ENCODE measurements at regions not wholly inside any gene's neighbourhood (a gene's known extent, or its start where the extent isn't known, plus 50 kb on each side); places are given as distances from the start of the nearest gene placed in this dataset.
A peak's percentile ranks its signal among the peaks of the same experiment; 100 is the strongest.

DNA sequence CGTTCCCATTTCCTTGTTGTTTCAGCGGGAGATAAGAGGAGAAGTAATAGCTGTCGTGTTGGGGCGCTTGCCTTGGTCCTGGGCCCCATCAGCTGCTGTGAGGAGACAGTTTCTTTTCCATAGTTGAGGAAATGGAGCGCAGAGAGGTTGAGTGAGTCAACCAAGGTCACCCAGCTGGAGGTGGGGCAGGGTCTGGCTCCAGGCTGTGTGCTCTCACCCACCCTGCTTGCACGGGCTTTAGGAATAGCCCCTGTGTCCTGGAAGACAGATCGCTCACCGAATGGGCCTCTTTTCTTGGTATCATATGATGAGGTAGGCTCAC lies 165.7 kb upstream of the RTL1 start:
- Histone ChIP-seq H3K27ac (ENCODE audit: low read length) (no peak overlapping the region), H3K27me3 (replicated peaks in 1 of 2; ENCODE audit: control insufficient read depth in 2 of 2, extremely low read depth in 1 of 2, insufficient read depth in 2 of 2, low read length in 1 of 2) (peaks cover 0 to 49% of the 10 kb centered on the region in 2 experiments), H3K36me3 (ENCODE audit: control insufficient read depth in 2 of 2, extremely low read depth in 1 of 2, insufficient read depth in 1 of 2, low read length in 1 of 2) (no peaks in the 10 kb centered on the region), H3K9me3 (no peaks in the 10 kb centered on the region), H3K4me3 (ENCODE audit: control insufficient read depth in 1 of 2, extremely low read depth in 1 of 2, low read length in 1 of 2) (no peak overlapping the region), H3K4me1 (ENCODE audit: control insufficient read depth in 1 of 2, extremely low read depth in 1 of 2, insufficient read depth in 2 of 2, low read length in 2 of 2) (no peaks in the 10 kb centered on the region)
- DNase-seq = peak in 1 of 35 experiments; percentile 22
- Mint-ChIP-seq H3K36me3 (no peaks in the 10 kb centered on the region), H3K4me1 (no peaks in the 10 kb centered on the region), H3K9me3 (no peaks in the 10 kb centered on the region), H3K27ac (no peak overlapping the region), H3K4me3 (no peak overlapping the region), H3K27me3 (peaks cover 7 to 11% of the 10 kb centered on the region in 2 donors)
- POLR2A ChIA-PET = no interaction called here
- CTCF ChIA-PET = no interaction called here
- WGBS (ENCODE audit: insufficient coverage) = 89% methylated on average over 4 of the region's 8 CpGs
- ATAC-seq (replicated peaks in 1 of 4) = no peak

DNA sequence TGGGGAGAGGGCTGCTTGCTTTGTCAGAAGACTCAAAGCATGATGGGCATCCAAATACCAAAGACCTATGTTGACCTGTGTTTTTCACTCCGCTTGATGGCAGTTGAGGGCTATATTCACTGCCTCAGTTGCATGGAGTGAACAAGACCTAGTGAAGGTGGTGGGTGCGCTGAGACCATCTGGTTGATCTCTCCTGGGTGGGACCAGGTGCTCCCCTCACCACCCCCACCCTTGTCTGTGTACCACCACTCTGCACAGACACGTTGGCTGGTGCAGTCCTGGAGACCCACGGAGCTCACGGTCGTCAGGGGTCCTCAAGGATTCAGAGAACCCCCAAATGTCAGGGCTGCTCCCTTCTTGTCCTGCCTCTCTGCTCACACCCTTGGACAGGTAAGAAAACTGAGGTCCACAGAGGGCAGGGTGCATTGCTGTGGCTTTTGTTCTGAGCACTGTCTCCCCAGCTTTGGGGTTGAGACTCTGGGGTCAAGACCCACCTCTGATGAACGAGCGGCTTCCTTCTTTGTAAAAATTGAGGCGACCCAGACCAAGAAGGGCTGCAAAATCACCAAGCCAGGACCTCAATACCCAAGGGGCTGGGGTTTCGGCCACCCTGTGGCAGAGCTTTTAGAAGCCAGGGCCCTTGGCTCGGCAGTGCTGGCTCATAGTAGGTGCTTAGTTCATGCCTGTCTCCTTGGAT lies 166.3 kb upstream of the RTL1 start:
- H3K4me3 Mint-ChIP-seq = no peak overlapping the region
- Histone ChIP-seq H3K27ac (ENCODE audit: low read length) (no peak overlapping the region), H3K27me3 (replicated peaks in 1 of 2; ENCODE audit: control insufficient read depth in 2 of 2, extremely low read depth in 1 of 2, insufficient read depth in 2 of 2, low read length in 1 of 2) (peaks cover 0 to 55% of the 10 kb centered on the region in 2 experiments), H3K4me3 (ENCODE audit: control insufficient read depth in 1 of 2, extremely low read depth in 1 of 2, low read length in 1 of 2) (no peak overlapping the region), H3K36me3 (ENCODE audit: control insufficient read depth in 2 of 2, extremely low read depth in 1 of 2, insufficient read depth in 1 of 2, low read length in 1 of 2) (no peaks in the 10 kb centered on the region), H3K4me1 (ENCODE audit: control insufficient read depth in 1 of 2, extremely low read depth in 1 of 2, insufficient read depth in 2 of 2, low read length in 2 of 2) (no peaks in the 10 kb centered on the region), H3K9me3 (no peaks in the 10 kb centered on the region)
- peaks cover 7 to 15% of the 10 kb centered on the region in 2 donors for H3K27me3 Mint-ChIP-seq
- H3K4me1 Mint-ChIP-seq = no peaks in the 10 kb centered on the region
- CTCF ChIA-PET = no interaction called here
- H3K36me3 Mint-ChIP-seq = no peaks in the 10 kb centered on the region
- POLR2A ChIA-PET = no interaction called here
- DNase-seq (peak in 1 of 35 experiments; percentile 21), ATAC-seq (replicated peaks in 1 of 4) (no peak)
- H3K27ac Mint-ChIP-seq = no peak overlapping the region
- H3K9me3 Mint-ChIP-seq = no peaks in the 10 kb centered on the region
- WGBS (ENCODE audit: insufficient coverage) = 74% methylated on average over 6 of the region's 11 CpGs

DNA sequence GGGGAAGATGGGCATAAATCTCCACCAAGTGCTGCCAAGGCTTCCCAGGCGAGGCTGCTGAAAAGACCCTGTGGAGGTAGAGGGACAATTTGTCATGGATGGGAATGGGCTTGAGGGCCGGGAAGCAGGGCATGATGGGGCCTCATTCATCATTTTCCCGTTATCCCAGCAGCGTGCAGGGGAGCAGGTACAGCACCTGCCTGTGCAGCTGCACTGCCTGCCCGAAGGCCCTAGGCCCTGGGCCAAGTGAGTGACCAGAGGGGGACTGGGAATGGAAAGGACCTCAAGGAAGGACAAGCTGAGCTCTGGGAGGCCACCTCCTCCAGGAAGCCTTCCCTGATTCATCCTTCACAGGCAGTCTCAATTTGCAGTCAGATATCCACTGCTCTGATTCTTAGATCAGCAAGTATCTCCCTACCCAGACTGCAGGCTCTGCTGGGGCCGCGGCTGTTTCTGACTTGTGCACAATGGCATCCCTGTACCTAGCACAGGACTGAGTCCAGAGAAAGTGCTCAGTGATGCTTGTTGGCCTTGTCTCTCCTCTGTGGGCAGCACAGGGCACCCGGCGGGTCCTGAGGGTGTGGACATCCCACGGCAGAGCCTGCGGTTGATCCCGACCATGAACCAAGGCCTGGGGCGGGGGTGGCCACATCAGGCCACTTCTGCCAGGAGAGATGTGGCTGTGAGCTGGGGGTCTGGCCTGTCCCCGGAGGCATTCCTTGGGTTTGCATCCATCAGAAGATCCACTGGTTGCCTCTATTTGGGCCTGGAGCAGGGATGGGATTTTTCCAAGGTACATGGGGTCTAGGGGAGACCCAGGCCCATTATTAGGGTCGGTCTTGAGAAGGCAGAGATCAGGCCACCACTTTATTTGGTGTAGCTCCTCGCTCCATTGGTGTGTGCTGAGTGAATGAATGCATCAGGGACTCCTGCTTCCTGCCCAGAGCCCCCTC lies 167.3 kb upstream of the RTL1 start:
- WGBS (ENCODE audit: insufficient coverage) = 81% methylated on average over 14 of the region's 16 CpGs
- Histone ChIP-seq H3K27ac (ENCODE audit: low read length) (no peak overlapping the region), H3K27me3 (replicated peaks in 1 of 2; ENCODE audit: control insufficient read depth in 2 of 2, extremely low read depth in 1 of 2, insufficient read depth in 2 of 2, low read length in 1 of 2) (peaks cover 0 to 65% of the 10 kb centered on the region in 2 experiments), H3K9me3 (no peaks in the 10 kb centered on the region), H3K4me3 (ENCODE audit: control insufficient read depth in 1 of 2, extremely low read depth in 1 of 2, low read length in 1 of 2) (no peak overlapping the region), H3K4me1 (ENCODE audit: control insufficient read depth in 1 of 2, extremely low read depth in 1 of 2, insufficient read depth in 2 of 2, low read length in 2 of 2) (no peaks in the 10 kb centered on the region), H3K36me3 (ENCODE audit: control insufficient read depth in 2 of 2, extremely low read depth in 1 of 2, insufficient read depth in 1 of 2, low read length in 1 of 2) (no peaks in the 10 kb centered on the region)
- Mint-ChIP-seq H3K9me3 (no peaks in the 10 kb centered on the region), H3K27ac (no peak overlapping the region), H3K27me3 (peaks cover 7 to 23% of the 10 kb centered on the region in 2 donors), H3K4me1 (no peaks in the 10 kb centered on the region), H3K4me3 (no peak overlapping the region), H3K36me3 (no peaks in the 10 kb centered on the region)
- CTCF ChIA-PET = no interaction called here
- POLR2A ChIA-PET = no interaction called here
- peak in 2 of 35 experiments; percentile 2 to 20 for DNase-seq
- no peak for ATAC-seq (replicated peaks in 1 of 4)

DNA sequence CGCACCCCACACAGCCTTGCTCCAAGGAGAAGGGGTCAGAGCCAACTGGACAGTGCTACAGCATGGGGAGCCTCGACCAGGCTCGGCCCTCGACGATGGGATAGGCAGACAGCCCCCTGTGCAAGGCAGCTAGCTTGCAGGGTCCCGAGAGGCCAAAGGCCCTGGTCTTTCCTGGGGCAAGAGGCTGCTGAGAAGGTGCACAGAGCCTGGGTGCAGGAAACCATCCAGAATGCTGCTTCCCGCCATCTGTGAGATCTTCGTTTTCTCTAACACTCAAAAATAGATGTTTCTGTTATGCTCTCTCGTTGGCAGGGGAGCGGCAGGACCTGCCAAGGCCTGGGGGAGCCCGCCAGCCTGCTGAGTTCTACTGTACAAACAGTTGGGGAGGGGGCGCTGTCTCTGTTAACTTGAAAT lies 168.0 kb upstream of the RTL1 start:
- peaks cover 0 to 71% of the 10 kb centered on the region in 2 experiments for H3K27me3 ChIP-seq (replicated peaks in 1 of 2; ENCODE audit: control insufficient read depth in 2 of 2, extremely low read depth in 1 of 2, insufficient read depth in 2 of 2, low read length in 1 of 2)
- no peaks in the 10 kb centered on the region for H3K36me3 ChIP-seq (ENCODE audit: control insufficient read depth in 2 of 2, extremely low read depth in 1 of 2, insufficient read depth in 1 of 2, low read length in 1 of 2)
- no peak for ATAC-seq (replicated peaks in 1 of 4)
- H3K4me3 ChIP-seq (ENCODE audit: control insufficient read depth in 1 of 2, extremely low read depth in 1 of 2, low read length in 1 of 2) = no peak overlapping the region
- peak in 1 of 35 experiments; percentile 7 for DNase-seq
- no peaks in the 10 kb centered on the region for H3K9me3 ChIP-seq
- Mint-ChIP-seq H3K27ac (no peak overlapping the region), H3K27me3 (peaks cover 8 to 28% of the 10 kb centered on the region in 2 donors), H3K4me3 (no peak overlapping the region), H3K9me3 (no peaks in the 10 kb centered on the region), H3K4me1 (peaks cover 0 to under 1% (median 0%) of the 10 kb centered on the region in 3 donors), H3K36me3 (no peaks in the 10 kb centered on the region)
- WGBS (ENCODE audit: insufficient coverage) = 70% methylated on average over 8 of the region's 12 CpGs
- H3K27ac ChIP-seq (ENCODE audit: low read length) = no peak overlapping the region
- POLR2A ChIA-PET = no interaction called here
- CTCF ChIA-PET = no interaction called here
- no peaks in the 10 kb centered on the region for H3K4me1 ChIP-seq (ENCODE audit: control insufficient read depth in 1 of 2, extremely low read depth in 1 of 2, insufficient read depth in 2 of 2, low read length in 2 of 2)

DNA sequence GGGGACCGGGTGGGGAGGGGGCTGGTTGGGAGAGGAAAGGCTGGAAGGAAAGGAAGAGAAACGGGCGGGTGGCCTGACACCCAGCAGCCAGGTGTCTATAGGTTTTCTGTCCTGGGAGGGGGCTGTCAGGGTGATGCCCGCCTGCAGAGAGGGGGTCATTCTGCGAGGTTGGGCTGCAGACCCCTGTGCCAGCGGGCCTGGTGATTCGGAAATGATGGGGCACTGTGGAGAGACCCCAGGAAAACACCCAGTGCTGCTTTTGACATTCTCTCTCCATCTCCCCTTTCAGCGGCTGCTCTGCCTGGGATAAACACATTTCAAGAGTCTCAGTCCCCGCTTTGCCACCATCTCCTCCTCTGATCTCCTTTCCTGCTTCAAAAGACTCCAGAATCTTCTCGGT lies 168.5 kb upstream of the RTL1 start:
- no peak overlapping the region for H3K27ac ChIP-seq (ENCODE audit: low read length)
- H3K9me3 Mint-ChIP-seq = no peaks in the 10 kb centered on the region
- 82% methylated on average over 6 of the region's 10 CpGs for WGBS (ENCODE audit: insufficient coverage)
- H3K27ac Mint-ChIP-seq = no peak overlapping the region
- peaks cover 13 to 33% of the 10 kb centered on the region in 2 donors for H3K27me3 Mint-ChIP-seq
- no peaks in the 10 kb centered on the region for H3K36me3 Mint-ChIP-seq
- H3K9me3 ChIP-seq = no peaks in the 10 kb centered on the region
- ChIA-PET POLR2A (no interaction called here), CTCF (no interaction called here)
- peaks cover 0 to 71% of the 10 kb centered on the region in 2 experiments for H3K27me3 ChIP-seq (replicated peaks in 1 of 2; ENCODE audit: control insufficient read depth in 2 of 2, extremely low read depth in 1 of 2, insufficient read depth in 2 of 2, low read length in 1 of 2)
- peaks cover 0 to 3% (median 0%) of the 10 kb centered on the region in 3 donors for H3K4me1 Mint-ChIP-seq
- H3K36me3 ChIP-seq (ENCODE audit: control insufficient read depth in 2 of 2, extremely low read depth in 1 of 2, insufficient read depth in 1 of 2, low read length in 1 of 2) = no peaks in the 10 kb centered on the region
- DNase-seq (no peak), ATAC-seq (replicated peaks in 1 of 4) (no peak)
- no peaks in the 10 kb centered on the region for H3K4me1 ChIP-seq (ENCODE audit: control insufficient read depth in 1 of 2, extremely low read depth in 1 of 2, insufficient read depth in 2 of 2, low read length in 2 of 2)
- H3K4me3 Mint-ChIP-seq = no peak overlapping the region
- no peak overlapping the region for H3K4me3 ChIP-seq (ENCODE audit: control insufficient read depth in 1 of 2, extremely low read depth in 1 of 2, low read length in 1 of 2)

DNA sequence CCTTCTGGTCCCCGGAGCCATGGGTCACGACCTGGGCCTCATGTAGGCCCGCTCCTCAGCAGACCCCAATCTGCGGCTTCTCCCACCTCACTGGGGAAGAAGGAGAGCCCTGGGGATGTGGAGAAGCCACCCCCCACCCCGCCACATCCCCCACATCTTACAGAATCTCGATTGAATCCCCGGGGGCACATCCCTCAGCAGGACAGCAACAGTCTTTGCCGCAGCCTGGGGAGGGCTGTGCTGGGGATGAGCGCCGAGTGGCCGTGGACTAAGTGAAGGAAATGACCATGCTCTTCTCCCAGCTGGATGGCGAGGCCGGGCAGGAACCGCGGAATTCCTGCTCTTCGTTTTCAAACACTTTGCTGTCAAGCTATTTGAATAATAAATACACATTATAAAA lies 169.0 kb upstream of the RTL1 start:
- no peaks in the 10 kb centered on the region for H3K9me3 ChIP-seq
- H3K36me3 ChIP-seq (ENCODE audit: control insufficient read depth in 2 of 2, extremely low read depth in 1 of 2, insufficient read depth in 1 of 2, low read length in 1 of 2) = no peaks in the 10 kb centered on the region
- Mint-ChIP-seq H3K4me3 (no peak overlapping the region), H3K27me3 (peaks cover 13 to 36% of the 10 kb centered on the region in 2 donors), H3K27ac (no peak overlapping the region), H3K9me3 (no peaks in the 10 kb centered on the region), H3K4me1 (peaks cover 0 to 5% (median under 1%) of the 10 kb centered on the region in 3 donors), H3K36me3 (no peaks in the 10 kb centered on the region)
- no peak overlapping the region for H3K4me3 ChIP-seq (ENCODE audit: control insufficient read depth in 1 of 2, extremely low read depth in 1 of 2, low read length in 1 of 2)
- DNase-seq (peak in 1 of 35 experiments; percentile 10), ATAC-seq (replicated peaks in 1 of 4) (no peak)
- 91% methylated on average over 6 of the region's 16 CpGs for WGBS (ENCODE audit: insufficient coverage)
- H3K27ac ChIP-seq (ENCODE audit: low read length) = no peak overlapping the region
- peaks cover 0 to 4% of the 10 kb centered on the region in 2 experiments for H3K4me1 ChIP-seq (ENCODE audit: control insufficient read depth in 1 of 2, extremely low read depth in 1 of 2, insufficient read depth in 2 of 2, low read length in 2 of 2)
- ChIA-PET POLR2A (no interaction called here), CTCF (no interaction called here)
- H3K27me3 ChIP-seq (replicated peaks in 1 of 2; ENCODE audit: control insufficient read depth in 2 of 2, extremely low read depth in 1 of 2, insufficient read depth in 2 of 2, low read length in 1 of 2) = peaks cover 0 to 72% of the 10 kb centered on the region in 2 experiments

All from T-cell (primary cell).